K562 (cell line): ENCODE measurements at regions not wholly inside any gene's neighbourhood (a gene's known extent, or its start where the extent isn't known, plus 50 kb on each side); places are given as distances from the start of the nearest gene placed in this dataset.

ENCODE experiments used
- EZH2 ChIP-seq: IDR thresholded peaks from 2 replicates; pipeline ENCODE4 v1.6.1; 2012; ENCODE audit warnings: low read depth, mild to moderate bottlenecking, inconsistent platforms, low read length, borderline replicate concordance
- NFYB ChIP-seq: IDR thresholded peaks from 2 replicates; pipeline ENCODE4 v1.6.1; 2011; ENCODE audit warnings: mild to moderate bottlenecking, moderate library complexity; ENCODE audit not compliant: insufficient read length; ENCODE audit errors: extremely low read depth
- SRF ChIP-seq, 2 experiments: fragments of 250-450, 450-650 bp in 1 of 2; sonication (Bioruptor Pico) in 1 of 2; sonication (generic) in 1 of 2; formaldehyde crosslinking; IDR thresholded peaks; 2 replicates each; pipeline versions ENCODE4 v1.5.0 to v1.5.1; 2020 to 2022; ENCODE audit warnings: mild to moderate bottlenecking in 1 of 2, missing genetic modification reagents in 1 of 2
- TF ChIP-seq, protein P1 (sequence below), 3 experiments: IDR thresholded peaks in 2 of 3; conservative IDR thresholded peaks in 1 of 3; 2 replicates each; pipeline ENCODE4 v1.5.1; 2011 to 2012; ENCODE audit warnings: low read length in 3 of 3, mild to moderate bottlenecking in 3 of 3, control low read depth in 2 of 3, improper control_type of control experiment in 1 of 3, inconsistent platforms in 1 of 3, low read depth in 1 of 3, mixed read lengths in 1 of 3, moderate library complexity in 1 of 3; ENCODE audit not compliant: insufficient read depth in 2 of 3
- TF ChIP-seq, protein P2 (sequence below), 2 experiments: fragments of 450-650 bp in 1 of 2; sonication (generic) in 1 of 2; formaldehyde crosslinking; conservative IDR thresholded peaks; 2 replicates each; pipeline versions ENCODE4 v1.4.0 to v1.8.1; 2020 to 2022; ENCODE audit warnings: mild to moderate bottlenecking in 1 of 2, missing genetic modification reagents in 1 of 2

DNA sequence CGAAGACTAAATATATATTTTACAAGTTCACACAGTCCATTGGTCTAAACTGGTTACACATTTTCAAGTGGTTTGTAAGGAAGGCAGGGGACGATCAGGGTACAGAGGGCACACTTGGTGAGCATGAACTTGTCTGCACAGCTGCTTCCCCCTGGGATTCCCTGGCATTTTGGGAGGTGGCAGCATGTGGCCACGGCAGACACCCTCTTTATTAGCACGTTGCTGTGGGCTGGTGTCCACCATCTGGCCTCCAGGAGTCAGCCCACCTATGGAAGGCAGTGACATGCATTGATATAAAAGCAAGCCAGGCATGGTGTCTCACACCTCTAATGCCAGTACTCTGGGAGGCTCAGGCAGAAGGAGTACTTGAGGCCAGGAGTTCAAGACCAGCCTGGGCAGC, 350.2 kb downstream of the TYW1 start:
- TF ChIP-seq NFYB (no peak), SRF (CRISPR knock-in tag; IDR thresholded peaks at IDR 0.05) (no peak), EZH2 (no peak)
- TF ChIP-seq, protein P1, sequence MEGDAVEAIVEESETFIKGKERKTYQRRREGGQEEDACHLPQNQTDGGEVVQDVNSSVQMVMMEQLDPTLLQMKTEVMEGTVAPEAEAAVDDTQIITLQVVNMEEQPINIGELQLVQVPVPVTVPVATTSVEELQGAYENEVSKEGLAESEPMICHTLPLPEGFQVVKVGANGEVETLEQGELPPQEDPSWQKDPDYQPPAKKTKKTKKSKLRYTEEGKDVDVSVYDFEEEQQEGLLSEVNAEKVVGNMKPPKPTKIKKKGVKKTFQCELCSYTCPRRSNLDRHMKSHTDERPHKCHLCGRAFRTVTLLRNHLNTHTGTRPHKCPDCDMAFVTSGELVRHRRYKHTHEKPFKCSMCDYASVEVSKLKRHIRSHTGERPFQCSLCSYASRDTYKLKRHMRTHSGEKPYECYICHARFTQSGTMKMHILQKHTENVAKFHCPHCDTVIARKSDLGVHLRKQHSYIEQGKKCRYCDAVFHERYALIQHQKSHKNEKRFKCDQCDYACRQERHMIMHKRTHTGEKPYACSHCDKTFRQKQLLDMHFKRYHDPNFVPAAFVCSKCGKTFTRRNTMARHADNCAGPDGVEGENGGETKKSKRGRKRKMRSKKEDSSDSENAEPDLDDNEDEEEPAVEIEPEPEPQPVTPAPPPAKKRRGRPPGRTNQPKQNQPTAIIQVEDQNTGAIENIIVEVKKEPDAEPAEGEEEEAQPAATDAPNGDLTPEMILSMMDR (IDR thresholded peaks at IDR 0.05 in 2 of 3, conservative IDR thresholded peaks at IDR 0.05 in 1 of 3; ENCODE audit: insufficient read depth in 2 of 3, low read depth in 1 of 3, low read length in 3 of 3): no peak
- TF ChIP-seq, protein P2, sequence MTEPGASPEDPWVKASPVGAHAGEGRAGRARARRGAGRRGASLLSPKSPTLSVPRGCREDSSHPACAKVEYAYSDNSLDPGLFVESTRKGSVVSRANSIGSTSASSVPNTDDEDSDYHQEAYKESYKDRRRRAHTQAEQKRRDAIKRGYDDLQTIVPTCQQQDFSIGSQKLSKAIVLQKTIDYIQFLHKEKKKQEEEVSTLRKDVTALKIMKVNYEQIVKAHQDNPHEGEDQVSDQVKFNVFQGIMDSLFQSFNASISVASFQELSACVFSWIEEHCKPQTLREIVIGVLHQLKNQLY (CRISPR knock-in tag; conservative IDR thresholded peaks at IDR 0.05): no peak
